H9 (cell line): ENCODE measurements at regions not wholly inside any gene's neighbourhood (a gene's known extent, or its start where the extent isn't known, plus 50 kb on each side); places are given as distances from the start of the nearest gene placed in this dataset.

Source experiments
- DNase-seq: peaks from one replicate; pipeline ENCODE4 v3.0.0-alpha.2; 2017
- H2AFZ ChIP-seq: one replicate; pipeline ENCODE4 v1.6.1; 2013; ENCODE audit warnings: mild to moderate bottlenecking, low read length, control low read depth, moderate library complexity
- H2AK5ac ChIP-seq: 2 replicates; pipeline ENCODE4 v1.6.1; 2013; ENCODE audit warnings: low read length, control low read depth, mixed read lengths; ENCODE audit not compliant: insufficient read length
- H2BK120ac ChIP-seq: one replicate; pipeline ENCODE4 v1.6.1; 2013; ENCODE audit warnings: low read depth, mild to moderate bottlenecking, low read length, control low read depth, inconsistent platforms; ENCODE audit not compliant: poor library complexity, severe bottlenecking
- H2BK12ac ChIP-seq: 2 replicates; pipeline ENCODE4 v1.6.1; 2013; ENCODE audit warnings: low read length, control low read depth, mixed read lengths, low read depth; ENCODE audit not compliant: insufficient read length
- H2BK15ac ChIP-seq: 2 replicates; pipeline ENCODE4 v1.6.1; 2013; ENCODE audit warnings: low read depth, low read length, control low read depth
- H2BK20ac ChIP-seq: one replicate; pipeline ENCODE4 v1.6.1; 2013; ENCODE audit warnings: low read depth, mild to moderate bottlenecking, low read length, control low read depth, inconsistent platforms; ENCODE audit not compliant: poor library complexity, severe bottlenecking
- H2BK5ac ChIP-seq: 2 replicates; pipeline ENCODE4 v1.6.1; 2013; ENCODE audit warnings: low read length, control low read depth, mixed read lengths; ENCODE audit not compliant: insufficient read length
- H3K14ac ChIP-seq: 2 replicates; pipeline ENCODE4 v1.6.1; 2013; ENCODE audit warnings: low read length, control low read depth; ENCODE audit not compliant: insufficient read depth
- H3K18ac ChIP-seq: 2 replicates; pipeline ENCODE4 v1.6.1; 2013; ENCODE audit warnings: low read depth, mild to moderate bottlenecking, mixed read lengths, low read length, control low read depth; ENCODE audit not compliant: insufficient read length
- H3K23ac ChIP-seq: 2 replicates; pipeline ENCODE4 v1.6.1; 2013; ENCODE audit warnings: low read length, control low read depth, mixed read lengths, low read depth; ENCODE audit not compliant: insufficient read length
- H3K23me2 ChIP-seq: 2 replicates; pipeline ENCODE4 v1.6.1; 2013; ENCODE audit warnings: low read depth, mild to moderate bottlenecking, mixed read lengths, low read length, control low read depth; ENCODE audit not compliant: insufficient read length, poor library complexity, severe bottlenecking
- H3K27ac ChIP-seq: 2 replicates; pipeline ENCODE4 v1.5.1; 2013; ENCODE audit warnings: low read length, control low read depth, mixed read lengths, low read depth; ENCODE audit not compliant: insufficient read length
- H3K27me3 ChIP-seq: 2 replicates; pipeline ENCODE4 v1.6.1; 2013; ENCODE audit warnings: low read length, control low read depth, inconsistent platforms; ENCODE audit not compliant: insufficient read depth
- H3K4ac ChIP-seq: 2 replicates; pipeline ENCODE4 v1.6.1; 2013; ENCODE audit warnings: low read depth, mild to moderate bottlenecking, control low read depth, inconsistent platforms, low read length, moderate library complexity
- H3K4me1 ChIP-seq: 2 replicates; pipeline ENCODE4 v1.6.1; 2013; ENCODE audit warnings: low read length, control low read depth, inconsistent platforms; ENCODE audit not compliant: insufficient read depth
- H3K4me2 ChIP-seq: 2 replicates; pipeline ENCODE4 v1.6.1; 2013; ENCODE audit warnings: low read length, control low read depth, mixed read lengths; ENCODE audit not compliant: insufficient read length, insufficient read depth
- H3K56ac ChIP-seq: 2 replicates; pipeline ENCODE4 v1.6.1; 2013; ENCODE audit warnings: low read depth, mild to moderate bottlenecking, mixed read lengths, low read length, control low read depth; ENCODE audit not compliant: insufficient read length
- H3K79me1 ChIP-seq: 2 replicates; pipeline ENCODE4 v1.6.1; 2013; ENCODE audit warnings: low read depth, mild to moderate bottlenecking, moderate library complexity, low read length, control low read depth, inconsistent platforms; ENCODE audit not compliant: insufficient read depth, poor library complexity, severe bottlenecking
- H3K79me2 ChIP-seq: 2 replicates; pipeline ENCODE4 v1.6.1; 2013; ENCODE audit warnings: low read length, control low read depth, inconsistent platforms; ENCODE audit not compliant: insufficient read depth
- H3K9ac ChIP-seq: 2 replicates; pipeline ENCODE4 v1.6.1; 2013; ENCODE audit warnings: low read length, control low read depth, mixed read lengths; ENCODE audit not compliant: insufficient read length; ENCODE audit errors: extremely low read depth
- H3K9me3 ChIP-seq: one replicate; pipeline ENCODE4 v1.6.1; 2013; ENCODE audit warnings: low read depth, low read length, inconsistent platforms; ENCODE audit not compliant: control insufficient read depth
- H3T11ph ChIP-seq: one replicate; pipeline ENCODE4 v1.6.1; 2013; ENCODE audit warnings: mild to moderate bottlenecking, low read length, control low read depth, inconsistent platforms
- H4K20me1 ChIP-seq: one replicate; pipeline ENCODE4 v1.6.1; 2013; ENCODE audit not compliant: control insufficient read depth, insufficient read length, insufficient read depth
- H4K5ac ChIP-seq: 2 replicates; pipeline ENCODE4 v1.6.1; 2013; ENCODE audit warnings: low read depth, mild to moderate bottlenecking, mixed read lengths, low read length, control low read depth; ENCODE audit not compliant: insufficient read length
- H4K8ac ChIP-seq: replicated peaks from 2 replicates; pipeline ENCODE4 v1.6.1; 2013; ENCODE audit warnings: low read length, control low read depth, mixed read lengths, low read depth; ENCODE audit not compliant: insufficient read length
- H4K91ac ChIP-seq: 2 replicates; pipeline ENCODE4 v1.6.1; 2013; ENCODE audit warnings: low read depth, mild to moderate bottlenecking, moderate library complexity, mixed read lengths, low read length, control low read depth; ENCODE audit not compliant: insufficient read length
- H3K27ac Mint-ChIP-seq, 3 experiments: 2 replicates in 2 of 3; 3 replicates in 1 of 3; pipeline ENCODE4 v1.8.0; 2020 to 2021; ENCODE audit warnings: mixed read lengths in 3 of 3, mild to moderate bottlenecking in 1 of 3, moderate library complexity in 1 of 3
- H3K27me3 Mint-ChIP-seq: 2 replicates; pipeline ENCODE4 v1.8.0; 2021; ENCODE audit warnings: low read depth, mild to moderate bottlenecking, moderate library complexity, mixed read lengths
- H3K36me3 Mint-ChIP-seq, 3 experiments: 2 replicates in 2 of 3; 3 replicates in 1 of 3; pipeline ENCODE4 v1.8.0; 2020 to 2021; ENCODE audit warnings: low read depth in 3 of 3, mixed read lengths in 3 of 3; ENCODE audit not compliant: insufficient read depth in 1 of 3
- H3K4me1 Mint-ChIP-seq, 2 experiments: 2 replicates each; pipeline ENCODE4 v1.8.0; 2020; ENCODE audit warnings: mixed read lengths in 2 of 2
- H3K4me3 Mint-ChIP-seq, 2 experiments: 2 replicates in 1 of 2; 3 replicates in 1 of 2; pipeline ENCODE4 v1.8.0; 2020 to 2021; ENCODE audit warnings: mild to moderate bottlenecking in 2 of 2, mixed read lengths in 2 of 2, moderate library complexity in 1 of 2
- H3K9me3 Mint-ChIP-seq, 2 experiments: 2 replicates in 1 of 2; 3 replicates in 1 of 2; pipeline ENCODE4 v1.8.0; 2020; ENCODE audit warnings: mild to moderate bottlenecking in 2 of 2, mixed read lengths in 2 of 2, moderate library complexity in 1 of 2
- TF ChIP-seq, protein P1 (sequence below): fragments of 200-600 bp; sonication (generic); conservative IDR thresholded peaks from 3 replicates; pipeline ENCODE4 v1.8.0; 2021; ENCODE audit warnings: antibody characterized with exemption, mild to moderate bottlenecking

DNA sequence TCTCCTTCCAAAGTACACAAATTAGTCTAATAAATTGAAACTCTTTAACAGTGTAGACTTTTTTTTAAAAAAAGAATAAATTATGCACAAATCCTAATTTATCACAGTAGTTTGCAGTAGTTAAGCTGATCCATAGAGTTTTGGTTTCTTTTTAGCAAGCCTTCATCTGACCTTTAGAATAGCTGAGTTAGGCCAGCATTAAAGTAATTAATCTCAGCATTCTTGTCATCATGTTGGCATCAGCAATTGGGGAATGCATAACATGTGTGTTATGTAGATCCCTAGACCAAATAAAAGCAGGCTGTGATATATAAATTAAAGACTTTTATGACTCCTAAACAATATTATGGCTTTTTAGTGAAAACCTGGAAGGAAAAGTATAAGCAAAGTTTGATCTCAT is 426.5 kb upstream of the PABPC4L start:
- no peaks in the 10 kb centered on the region for H3K79me2 ChIP-seq
- no peaks in the 10 kb centered on the region for H3K9me3 ChIP-seq
- H3K14ac ChIP-seq: no peak overlapping the region
- H3K27ac ChIP-seq: no peak overlapping the region
- Mint-ChIP-seq H3K27me3 (no peaks in the 10 kb centered on the region), H3K36me3 (peaks cover 0 to 11% (median 0%) of the 10 kb centered on the region in 3 experiments; a peak in 4 of 7 replicates), H3K4me3 (no peak overlapping the region), H3K4me1 (peaks cover 31 to 39% of the 10 kb centered on the region in 2 experiments), H3K9me3 (no peaks in the 10 kb centered on the region; a peak in 1 of 5 replicates), H3K27ac (peak overlapping the region in 1 of 3 experiments; percentile 79; a peak in 1 of 7 replicates)
- no peak overlapping the region for H3K9ac ChIP-seq
- no peak overlapping the region for H2BK5ac ChIP-seq
- no peak overlapping the region for H2BK120ac ChIP-seq
- H2BK15ac ChIP-seq: no peak overlapping the region
- H3K23me2 ChIP-seq: no peaks in the 10 kb centered on the region
- no peak overlapping the region for H4K91ac ChIP-seq
- no peaks in the 10 kb centered on the region for H3K27me3 ChIP-seq
- H3T11ph ChIP-seq: no peak overlapping the region
- H4K8ac ChIP-seq: no peak overlapping the region
- H2AFZ ChIP-seq: no peak overlapping the region
- no peak for DNase-seq
- no peak overlapping the region for H2BK12ac ChIP-seq
- H2AK5ac ChIP-seq: no peak overlapping the region
- H3K4me1 ChIP-seq: peaks cover 6% of the 10 kb centered on the region
- no peak overlapping the region for H3K56ac ChIP-seq
- no peaks in the 10 kb centered on the region for H4K20me1 ChIP-seq
- H3K4ac ChIP-seq: no peak overlapping the region
- TF ChIP-seq, protein P1, sequence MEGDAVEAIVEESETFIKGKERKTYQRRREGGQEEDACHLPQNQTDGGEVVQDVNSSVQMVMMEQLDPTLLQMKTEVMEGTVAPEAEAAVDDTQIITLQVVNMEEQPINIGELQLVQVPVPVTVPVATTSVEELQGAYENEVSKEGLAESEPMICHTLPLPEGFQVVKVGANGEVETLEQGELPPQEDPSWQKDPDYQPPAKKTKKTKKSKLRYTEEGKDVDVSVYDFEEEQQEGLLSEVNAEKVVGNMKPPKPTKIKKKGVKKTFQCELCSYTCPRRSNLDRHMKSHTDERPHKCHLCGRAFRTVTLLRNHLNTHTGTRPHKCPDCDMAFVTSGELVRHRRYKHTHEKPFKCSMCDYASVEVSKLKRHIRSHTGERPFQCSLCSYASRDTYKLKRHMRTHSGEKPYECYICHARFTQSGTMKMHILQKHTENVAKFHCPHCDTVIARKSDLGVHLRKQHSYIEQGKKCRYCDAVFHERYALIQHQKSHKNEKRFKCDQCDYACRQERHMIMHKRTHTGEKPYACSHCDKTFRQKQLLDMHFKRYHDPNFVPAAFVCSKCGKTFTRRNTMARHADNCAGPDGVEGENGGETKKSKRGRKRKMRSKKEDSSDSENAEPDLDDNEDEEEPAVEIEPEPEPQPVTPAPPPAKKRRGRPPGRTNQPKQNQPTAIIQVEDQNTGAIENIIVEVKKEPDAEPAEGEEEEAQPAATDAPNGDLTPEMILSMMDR: no peak
- no peak overlapping the region for H3K23ac ChIP-seq
- H4K5ac ChIP-seq: no peak overlapping the region
- no peaks in the 10 kb centered on the region for H3K79me1 ChIP-seq
- H2BK20ac ChIP-seq: no peak overlapping the region
- H3K18ac ChIP-seq: no peak overlapping the region
- H3K4me2 ChIP-seq: no peak overlapping the region
